GM06990 (cell line): ENCODE measurements at regions not wholly inside any gene's neighbourhood (a gene's known extent, or its start where the extent isn't known, plus 50 kb on each side); places are given as distances from the start of the nearest gene placed in this dataset.
"Not testable (repeated sequence)": the region's sequence is repeated elsewhere in the genome, so short reads cannot be mapped to it uniquely, and the experiment has no call there.

ENCODE experiments used
- DNase-seq: peaks from one replicate; pipeline ENCODE4 v3.0.0-alpha.2; 2011; ENCODE audit not compliant: insufficient read length; ENCODE audit errors: extremely low read depth
- H3K27me3 ChIP-seq: replicated peaks from 2 replicates; pipeline ENCODE4 v1.6.0; 2011; ENCODE audit warnings: low read length; ENCODE audit not compliant: control insufficient read depth, insufficient read depth
- H3K36me3 ChIP-seq: 2 replicates; pipeline ENCODE4 v1.5.1; 2011; ENCODE audit warnings: low read length; ENCODE audit not compliant: control insufficient read depth, insufficient read depth
- H3K4me3 ChIP-seq: replicated peaks from 2 replicates; pipeline ENCODE4 v1.5.1; 2011; ENCODE audit warnings: low read depth, mild to moderate bottlenecking, control low read depth, low read length
- TF ChIP-seq, protein P1 (sequence below): IDR thresholded peaks from 2 replicates; pipeline ENCODE4 v1.5.1; 2011; ENCODE audit warnings: low read length, control low read depth, mild to moderate bottlenecking, inconsistent platforms; ENCODE audit not compliant: insufficient read depth, poor library complexity, severe bottlenecking

DNA sequence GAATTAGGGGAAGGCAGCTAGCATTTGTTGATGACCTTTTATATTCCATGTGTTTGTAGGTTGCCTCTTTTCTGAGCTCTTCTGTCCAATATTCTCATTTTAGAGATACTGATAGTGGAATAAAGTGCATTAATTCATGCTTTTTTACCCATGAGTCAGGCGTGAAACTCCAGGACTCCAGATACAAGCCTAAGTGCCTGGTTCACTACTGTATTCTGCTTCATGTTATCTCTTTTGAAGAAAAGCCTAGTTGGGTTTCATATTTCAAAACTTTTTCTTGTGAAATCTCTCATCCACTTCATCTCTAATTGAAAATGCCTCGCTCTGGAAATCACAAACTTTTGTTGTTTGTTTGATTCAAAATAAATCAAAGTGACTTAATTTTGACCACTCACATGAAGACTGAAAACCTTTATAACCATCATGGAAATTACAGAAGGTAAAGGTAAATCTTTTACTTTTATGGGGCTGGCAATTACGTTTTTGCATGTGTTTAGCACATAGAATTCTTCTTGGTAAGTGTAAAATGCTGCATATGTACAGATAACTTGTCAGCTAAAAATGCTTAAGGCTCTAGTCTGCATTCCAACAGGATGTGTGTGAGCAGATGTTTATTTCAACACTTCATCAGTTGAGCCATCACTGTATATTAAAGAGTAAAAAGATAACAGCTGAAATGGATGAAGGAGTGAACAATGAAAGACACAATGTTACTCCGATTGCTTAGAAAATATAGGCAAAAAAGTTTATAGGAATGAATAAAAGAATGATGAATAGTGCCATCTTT, 961.8 kb upstream of the CELF2 start:
- Histone ChIP-seq H3K4me3 (no peak overlapping the region), H3K36me3 (no peaks in the 10 kb centered on the region), H3K27me3 (no peaks in the 10 kb centered on the region)
- DNase-seq = no peak
- TF ChIP-seq, protein P1, sequence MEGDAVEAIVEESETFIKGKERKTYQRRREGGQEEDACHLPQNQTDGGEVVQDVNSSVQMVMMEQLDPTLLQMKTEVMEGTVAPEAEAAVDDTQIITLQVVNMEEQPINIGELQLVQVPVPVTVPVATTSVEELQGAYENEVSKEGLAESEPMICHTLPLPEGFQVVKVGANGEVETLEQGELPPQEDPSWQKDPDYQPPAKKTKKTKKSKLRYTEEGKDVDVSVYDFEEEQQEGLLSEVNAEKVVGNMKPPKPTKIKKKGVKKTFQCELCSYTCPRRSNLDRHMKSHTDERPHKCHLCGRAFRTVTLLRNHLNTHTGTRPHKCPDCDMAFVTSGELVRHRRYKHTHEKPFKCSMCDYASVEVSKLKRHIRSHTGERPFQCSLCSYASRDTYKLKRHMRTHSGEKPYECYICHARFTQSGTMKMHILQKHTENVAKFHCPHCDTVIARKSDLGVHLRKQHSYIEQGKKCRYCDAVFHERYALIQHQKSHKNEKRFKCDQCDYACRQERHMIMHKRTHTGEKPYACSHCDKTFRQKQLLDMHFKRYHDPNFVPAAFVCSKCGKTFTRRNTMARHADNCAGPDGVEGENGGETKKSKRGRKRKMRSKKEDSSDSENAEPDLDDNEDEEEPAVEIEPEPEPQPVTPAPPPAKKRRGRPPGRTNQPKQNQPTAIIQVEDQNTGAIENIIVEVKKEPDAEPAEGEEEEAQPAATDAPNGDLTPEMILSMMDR = no peak

DNA sequence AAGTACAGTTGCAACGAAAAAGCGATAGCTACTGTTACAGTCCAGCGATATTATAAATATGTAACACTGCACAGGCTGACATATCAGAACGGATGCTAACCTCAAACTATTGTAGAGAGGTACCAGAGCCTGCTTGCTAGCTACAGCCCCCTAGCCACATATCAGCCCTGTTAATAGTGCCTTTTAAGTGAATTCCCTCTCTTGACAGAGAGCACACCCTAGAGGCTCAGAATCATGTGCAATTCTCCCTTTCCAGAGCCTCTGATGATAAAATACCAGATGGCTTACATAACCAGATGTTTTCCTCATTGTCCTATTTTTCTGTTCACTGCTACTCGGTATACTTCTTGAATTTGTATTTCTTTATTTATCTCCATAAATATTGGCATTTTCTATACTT, 960.7 kb upstream of the CELF2 start:
- TF ChIP-seq, protein P1 = no peak
- Histone ChIP-seq H3K36me3 (no peaks in the 10 kb centered on the region), H3K4me3 (no peak overlapping the region), H3K27me3 (no peaks in the 10 kb centered on the region)
- no peak for DNase-seq

DNA sequence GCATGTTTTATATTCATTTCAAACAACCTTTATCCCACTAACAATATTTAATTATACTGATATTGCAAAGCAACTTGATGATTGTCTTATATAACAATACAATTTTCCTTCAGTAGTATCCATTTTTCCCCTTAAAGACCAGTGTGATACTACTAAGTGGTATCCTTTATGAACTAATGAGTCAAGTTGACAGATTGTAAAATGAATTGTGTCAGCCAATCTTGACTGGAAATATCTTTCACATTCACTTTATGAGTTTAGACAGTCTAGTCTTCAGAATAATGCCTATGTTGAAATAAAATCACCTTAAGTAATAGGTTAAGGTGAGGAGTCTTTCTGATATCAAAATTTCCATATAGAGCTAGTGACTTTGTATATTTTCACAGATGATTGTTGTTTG, 950.0 kb upstream of the CELF2 start:
- DNase-seq = no peak
- TF ChIP-seq, protein P1 = no peak
- Histone ChIP-seq H3K4me3 (no peak overlapping the region), H3K27me3 (no peaks in the 10 kb centered on the region), H3K36me3 (no peaks in the 10 kb centered on the region)

DNA sequence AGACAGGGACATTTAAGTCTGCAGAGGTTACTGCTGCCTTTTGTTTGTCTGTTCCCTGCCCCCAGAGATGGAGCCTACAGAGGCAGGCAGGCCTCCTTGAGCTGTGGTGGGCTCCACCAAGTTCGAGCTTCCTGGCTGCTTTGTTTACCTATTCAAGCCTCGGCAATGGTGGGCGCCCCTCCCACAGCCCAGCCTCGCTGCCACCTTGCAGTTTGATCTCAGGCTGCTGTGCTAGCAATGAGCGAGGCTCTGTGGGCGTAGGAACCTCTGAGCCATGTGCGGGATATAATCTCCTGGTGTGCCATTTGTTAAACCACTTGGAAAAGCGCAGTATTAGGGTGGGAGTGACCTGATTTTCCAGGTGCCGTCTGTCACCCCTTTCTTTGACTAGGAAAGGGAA, 942.8 kb upstream of the CELF2 start:
- H3K4me3 ChIP-seq, H3K27me3 ChIP-seq, H3K36me3 ChIP-seq, DNase-seq: not testable (repeated sequence)

DNA sequence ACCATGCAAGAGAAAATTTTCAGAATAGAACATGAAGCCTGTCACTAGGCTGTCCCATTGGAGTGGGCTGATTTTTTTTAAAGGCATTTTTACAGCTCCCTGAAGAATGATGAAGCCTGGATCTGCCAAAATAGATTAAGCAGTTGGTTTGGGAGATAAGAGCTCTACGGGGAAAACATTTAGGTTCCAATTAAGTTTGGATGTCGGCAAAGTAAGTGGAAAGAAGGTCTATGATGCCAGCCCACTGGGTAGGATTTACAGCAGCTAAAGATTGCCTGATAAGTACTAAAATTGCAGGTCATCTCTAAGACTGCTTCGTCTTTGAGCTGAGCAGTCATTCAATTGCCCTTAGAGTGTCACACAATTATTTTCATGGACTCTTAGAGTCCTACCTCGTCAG, 939.2 kb upstream of the CELF2 start:
- H3K4me3 ChIP-seq = no peak overlapping the region
- no peaks in the 10 kb centered on the region for H3K27me3 ChIP-seq
- TF ChIP-seq, protein P1 = no peak
- DNase-seq = no peak
- H3K36me3 ChIP-seq = no peaks in the 10 kb centered on the region

DNA sequence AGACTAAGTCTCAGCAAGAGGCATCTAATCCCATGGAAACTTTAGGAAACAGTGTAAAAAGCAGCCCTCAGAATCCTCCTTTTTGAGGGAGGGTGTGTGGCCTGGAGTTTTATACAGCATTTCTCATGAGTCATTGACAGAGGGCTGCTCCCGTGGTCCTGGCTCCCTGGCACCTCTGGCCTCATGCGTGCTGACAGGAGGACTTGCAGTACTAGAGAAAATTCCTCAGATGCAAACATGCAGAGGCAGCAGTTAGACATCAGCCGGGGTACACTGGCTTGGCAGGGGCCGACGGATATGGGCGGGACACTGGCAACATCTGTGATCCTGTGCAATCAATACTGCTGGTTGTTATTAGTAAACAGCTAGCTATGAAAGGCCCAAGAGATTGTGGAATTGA, 925.1 kb upstream of the CELF2 start:
- no peaks in the 10 kb centered on the region for H3K36me3 ChIP-seq
- TF ChIP-seq, protein P1 = no peak
- DNase-seq = no peak
- H3K27me3 ChIP-seq = no peaks in the 10 kb centered on the region
- H3K4me3 ChIP-seq = no peak overlapping the region
